ENCODE measurements at regions not wholly inside any gene's neighbourhood (a gene's known extent, or its start where the extent isn't known, plus 50 kb on each side); places are given as distances from the start of the nearest gene placed in this dataset.

DNA sequence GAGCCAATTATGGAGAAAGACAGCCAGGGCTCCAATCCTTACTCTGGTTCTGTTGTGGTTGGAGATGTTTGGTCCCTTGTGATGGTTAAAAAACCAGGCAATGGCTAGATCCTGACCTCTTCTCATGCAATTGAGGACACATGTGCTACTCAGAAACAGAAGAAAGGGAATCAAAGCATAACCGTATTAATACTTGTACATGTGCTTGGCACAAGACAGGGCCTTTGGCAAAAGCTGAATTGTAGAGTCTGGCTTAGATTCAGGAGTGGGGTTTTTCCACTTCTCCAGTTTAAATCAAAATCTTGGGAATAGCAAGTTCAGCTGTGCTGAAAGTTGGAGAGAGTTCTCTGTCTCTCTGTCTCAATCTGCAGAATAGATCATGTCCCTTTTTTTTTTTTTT is 80.1 kb upstream of the E2F8 start:
- no peak for DNase-seq

DNA sequence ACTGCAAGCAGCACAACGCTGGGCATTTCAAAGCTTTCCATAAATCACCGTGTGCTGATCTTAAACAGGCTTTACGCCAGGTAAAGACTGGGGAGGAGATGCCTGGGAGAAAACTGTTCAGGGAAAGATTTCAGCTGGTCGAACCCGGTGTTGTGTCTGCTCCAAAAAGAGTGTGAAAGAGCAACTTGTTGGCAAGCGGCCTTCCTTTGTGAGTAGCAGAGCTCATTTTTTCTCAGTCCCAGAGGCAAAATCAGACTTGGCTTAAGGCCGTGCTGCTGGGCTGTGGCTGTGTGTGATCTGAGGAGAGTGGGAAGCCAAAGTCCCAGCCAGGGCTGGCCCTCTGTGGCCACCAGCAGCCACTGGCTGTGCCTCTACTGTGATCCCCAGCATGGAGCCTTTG is 75.7 kb upstream of the E2F8 start:
- DNase-seq = no peak

DNA sequence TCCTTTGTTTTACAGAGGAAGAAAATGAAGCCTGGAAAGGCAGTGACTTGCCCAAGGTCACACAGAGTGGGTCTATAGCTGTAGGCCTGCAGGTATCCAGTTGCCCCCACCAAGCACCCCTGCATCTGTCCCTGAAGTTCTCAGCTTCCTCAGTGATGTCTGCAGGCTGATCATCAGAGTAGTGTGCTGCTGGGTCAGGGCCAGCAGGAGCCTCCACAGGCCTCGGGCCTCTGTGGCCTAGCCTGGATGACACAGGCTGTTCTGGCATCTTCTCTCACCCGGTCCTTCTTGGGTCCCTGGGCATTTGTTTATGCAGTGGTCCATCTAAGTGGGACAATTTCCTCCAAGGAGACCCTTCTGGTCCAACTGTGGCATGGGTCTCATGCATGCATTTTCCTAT is 74.8 kb upstream of the E2F8 start:
- no peak for DNase-seq

GRCh38 chr11:19313140-19313539 is 72.4 kb upstream of the E2F8 start:
- DNase-seq = no peak

GRCh38 chr11:19311308-19312030 is 70.7 kb upstream of the E2F8 start:
- DNase-seq = peak; percentile 36

GRCh38 chr11:19307498-19307897 is 66.8 kb upstream of the E2F8 start:
- DNase-seq = no peak

DNA sequence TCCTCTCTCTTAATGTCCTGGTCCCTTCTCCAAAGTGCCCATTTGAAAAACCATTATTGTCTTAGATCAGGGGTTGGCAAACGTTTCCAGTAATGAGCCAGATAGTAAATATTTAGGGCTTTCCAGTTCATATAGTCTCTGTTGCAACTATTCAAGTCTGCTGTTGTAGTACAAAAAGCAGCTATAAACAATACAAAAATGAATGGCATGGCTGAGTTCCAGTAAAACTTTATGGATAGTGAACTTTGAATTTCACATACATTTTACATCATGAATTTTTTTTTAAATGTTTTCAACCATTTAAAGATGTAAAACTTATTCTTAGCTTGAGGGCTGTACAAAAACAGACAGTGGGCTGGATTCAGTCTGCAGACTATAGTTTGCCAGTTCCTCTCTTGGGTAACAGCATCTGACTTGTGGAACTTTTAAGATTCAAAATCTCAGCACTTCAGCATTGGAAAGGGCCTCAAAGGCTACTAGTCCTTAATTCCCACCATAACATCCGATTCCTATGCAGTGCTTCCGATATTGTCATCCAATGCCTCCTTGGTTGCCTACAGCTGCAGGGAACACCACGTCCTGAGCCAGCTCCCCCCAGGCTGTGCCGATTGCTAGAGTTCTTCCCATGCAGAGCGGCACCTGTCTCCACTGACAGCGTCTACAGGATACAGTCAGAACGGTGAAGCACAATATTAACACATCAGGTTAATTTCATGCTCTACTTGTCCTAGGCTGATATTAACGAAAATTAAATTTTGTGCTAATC is 65.6 kb upstream of the E2F8 start:
- DNase-seq = no peak

GRCh38 chr11:19301361-19301760 is 60.6 kb upstream of the E2F8 start:
- no peak for DNase-seq

GRCh38 chr11:19294444-19294843 is 53.7 kb upstream of the E2F8 start:
- no peak for DNase-seq

DNA sequence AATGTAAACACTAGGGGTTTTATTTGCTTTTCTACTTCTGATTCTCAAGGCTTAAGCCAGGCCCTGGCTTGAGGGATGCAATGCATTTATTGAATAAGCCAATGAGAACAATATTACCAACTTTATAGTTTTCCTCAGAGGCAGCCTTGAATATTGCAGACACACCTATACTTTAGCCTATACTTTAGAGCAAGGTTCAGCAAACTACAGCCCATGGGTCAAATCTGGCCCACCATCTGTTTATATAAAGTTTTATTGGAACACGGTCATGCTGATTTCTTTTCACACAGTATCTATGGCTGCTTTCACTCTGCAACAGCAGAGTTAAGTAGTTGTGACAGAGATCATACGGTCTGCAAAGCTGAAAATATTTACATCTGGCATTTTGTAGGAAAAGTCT is 50.3 kb upstream of the E2F8 start:
- DNase-seq = no peak

Measured in CD4-positive, alpha-beta T cell treated with Interleukin-10 for 1 hour (primary cell).